Stimulated activated CD8-positive, alpha-beta memory T cell treated with anti-CD3 and anti-CD28 coated beads, Interleukin-4, amount 100 ng/mL, for 48 hours (primary cell): ENCODE measurements at regions not wholly inside any gene's neighbourhood (a gene's known extent, or its start where the extent isn't known, plus 50 kb on each side); places are given as distances from the start of the nearest gene placed in this dataset.

Source experiments
- DNase-seq: peaks from one replicate; pipeline ENCODE4 v3.0.0-alpha.2; 2020

- no peak for DNase-seq
Observed at GRCh38 chr11:134638796-134639430, 226.9 kb upstream of the B3GAT1 start.

GRCh38 chr11:134637091-134638015 lies 225.3 kb upstream of the B3GAT1 start:
- DNase-seq = no peak

- DNase-seq = no peak
Observed at GRCh38 chr11:134636071-134636470, 224.0 kb upstream of the B3GAT1 start.

GRCh38 chr11:134634897-134635831 lies 223.1 kb upstream of the B3GAT1 start:
- no peak for DNase-seq

GRCh38 chr11:134633276-134633675 lies 221.2 kb upstream of the B3GAT1 start:
- DNase-seq = no peak

- no peak for DNase-seq
Observed at GRCh38 chr11:134632347-134633119, 220.5 kb upstream of the B3GAT1 start.

GRCh38 chr11:134630861-134631260 lies 218.8 kb upstream of the B3GAT1 start:
- no peak for DNase-seq

GRCh38 chr11:134628426-134628825 lies 216.4 kb upstream of the B3GAT1 start:
- DNase-seq = no peak

GRCh38 chr11:134626032-134626431 lies 214.0 kb upstream of the B3GAT1 start:
- no peak for DNase-seq

GRCh38 chr11:134625631-134626030 lies 213.6 kb upstream of the B3GAT1 start:
- DNase-seq = no peak

GRCh38 chr11:134625151-134625550 lies 213.1 kb upstream of the B3GAT1 start:
- DNase-seq = no peak

GRCh38 chr11:134624166-134624920 lies 212.3 kb upstream of the B3GAT1 start:
- DNase-seq = no peak

- DNase-seq = no peak
Observed at GRCh38 chr11:134623711-134624110, 211.7 kb upstream of the B3GAT1 start.

- no peak for DNase-seq
Observed at GRCh38 chr11:134622458-134622857, 210.4 kb upstream of the B3GAT1 start.

GRCh38 chr11:134617360-134617759 lies 205.3 kb upstream of the B3GAT1 start:
- DNase-seq = no peak

GRCh38 chr11:134616038-134616437 lies 204.0 kb upstream of the B3GAT1 start:
- no peak for DNase-seq

- no peak for DNase-seq
Observed at GRCh38 chr11:134615041-134615615, 203.1 kb upstream of the B3GAT1 start.

- DNase-seq = no peak
Observed at GRCh38 chr11:134614141-134614540, 202.1 kb upstream of the B3GAT1 start.

- DNase-seq = no peak
Observed at GRCh38 chr11:134613646-134614045, 201.6 kb upstream of the B3GAT1 start.

- no peak for DNase-seq
Observed at GRCh38 chr11:134612140-134613030, 200.3 kb upstream of the B3GAT1 start.
